ENCODE measurements at regions not wholly inside any gene's neighbourhood (a gene's known extent, or its start where the extent isn't known, plus 50 kb on each side); places are given as distances from the start of the nearest gene placed in this dataset.
A peak's percentile ranks its signal among the peaks of the same experiment; 100 is the strongest.

DNA sequence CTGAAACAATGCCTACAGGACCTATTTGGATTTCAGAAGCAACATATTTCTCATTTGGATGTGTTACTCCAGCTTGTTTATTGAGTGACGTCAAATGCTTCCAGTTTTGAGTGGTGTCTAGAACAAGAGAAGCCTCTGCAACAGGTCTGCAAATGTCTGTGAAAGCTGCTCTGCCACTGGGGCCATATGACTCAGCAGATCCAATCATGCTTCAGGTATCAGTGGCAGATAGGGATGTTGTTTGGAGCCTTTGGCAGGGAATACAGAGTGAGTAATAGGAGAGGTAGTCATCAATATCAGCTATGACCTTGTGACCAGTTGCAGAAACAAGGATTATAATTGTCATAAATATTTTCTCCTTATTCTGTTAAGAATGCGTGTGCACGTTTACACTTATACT, 141.1 kb upstream of the ZXDA start:
- no peak overlapping the region for H3K27ac ChIP-seq (ENCODE audit: low read depth, low read length)
- WGBS (ENCODE audit: insufficient coverage): 45% methylated on average over 1 of the region's 3 CpGs
- H3K4me1 ChIP-seq (ENCODE audit: control insufficient read depth, insufficient read depth, low read length): no peaks in the 10 kb centered on the region
- H3K4me3 ChIP-seq (ENCODE audit: low read depth, low read length): no peak overlapping the region
- H3K36me3 ChIP-seq (ENCODE audit: control insufficient read depth, insufficient read depth, low read length): no peaks in the 10 kb centered on the region
- peaks cover 9% of the 10 kb centered on the region for H3K9me3 ChIP-seq (ENCODE audit: control insufficient read depth, insufficient read depth, low read length)
- no peaks in the 10 kb centered on the region for H3K27me3 ChIP-seq (ENCODE audit: control insufficient read depth, insufficient read depth, low read length)
- DNase-seq (ENCODE audit: low read depth in 4 of 6, low spot score in 6 of 6): no peak

DNA sequence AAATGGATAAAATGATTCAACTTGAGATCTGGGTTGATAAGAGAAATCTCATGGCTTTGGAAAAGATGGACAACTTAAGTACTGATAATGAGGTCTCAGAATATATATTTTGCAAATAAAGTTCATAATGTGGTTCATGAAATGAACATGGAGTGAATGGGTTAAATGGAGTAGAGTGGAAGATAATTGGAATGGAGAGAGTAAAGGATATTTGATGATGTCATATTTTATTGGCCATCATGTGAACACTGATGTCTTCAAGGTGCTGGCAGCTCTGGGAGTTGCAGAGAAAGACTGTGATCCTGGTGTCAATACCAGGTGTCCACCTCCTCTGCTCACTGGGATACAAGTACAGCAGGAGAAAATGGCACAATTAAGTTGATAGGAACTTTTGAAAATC, 133.9 kb upstream of the ZXDA start:
- no peaks in the 10 kb centered on the region for H3K4me1 ChIP-seq (ENCODE audit: control insufficient read depth, insufficient read depth, low read length)
- no peaks in the 10 kb centered on the region for H3K36me3 ChIP-seq (ENCODE audit: control insufficient read depth, insufficient read depth, low read length)
- no peak overlapping the region for H3K27ac ChIP-seq (ENCODE audit: low read depth, low read length)
- H3K4me3 ChIP-seq (ENCODE audit: low read depth, low read length): no peak overlapping the region
- DNase-seq (ENCODE audit: low read depth in 4 of 6, low spot score in 6 of 6): no peak
- no peaks in the 10 kb centered on the region for H3K27me3 ChIP-seq (ENCODE audit: control insufficient read depth, insufficient read depth, low read length)
- peaks cover 9% of the 10 kb centered on the region for H3K9me3 ChIP-seq (ENCODE audit: control insufficient read depth, insufficient read depth, low read length)

DNA sequence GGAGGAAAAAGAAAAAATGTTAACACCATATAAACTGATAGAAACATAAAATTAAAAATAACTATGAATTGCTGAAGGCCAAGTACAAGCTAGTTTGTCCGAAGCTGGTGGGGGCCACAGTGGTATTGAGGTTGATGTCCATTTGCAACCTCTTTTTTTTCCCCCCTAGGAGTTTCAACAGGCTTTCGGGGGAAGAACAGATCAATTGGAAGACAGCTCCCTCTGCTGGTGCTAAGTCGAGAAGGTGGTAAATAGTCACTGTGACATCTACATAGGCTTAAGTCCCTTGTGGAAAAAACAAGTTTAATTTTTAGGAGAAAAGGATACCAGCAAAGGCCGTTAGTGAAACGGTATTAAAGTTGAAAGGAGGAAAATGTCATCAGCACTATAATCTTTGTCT, 115.7 kb upstream of the ZXDA start:
- Histone ChIP-seq H3K4me1 (ENCODE audit: control insufficient read depth, insufficient read depth, low read length) (no peaks in the 10 kb centered on the region), H3K27me3 (ENCODE audit: control insufficient read depth, insufficient read depth, low read length) (no peaks in the 10 kb centered on the region), H3K27ac (ENCODE audit: low read depth, low read length) (no peak overlapping the region), H3K36me3 (ENCODE audit: control insufficient read depth, insufficient read depth, low read length) (no peaks in the 10 kb centered on the region), H3K4me3 (ENCODE audit: low read depth, low read length) (no peak overlapping the region), H3K9me3 (ENCODE audit: control insufficient read depth, insufficient read depth, low read length) (no peaks in the 10 kb centered on the region)
- no CpG with 5 or more reads among the region's 5 CpGs for WGBS (ENCODE audit: insufficient coverage)
- DNase-seq (ENCODE audit: low read depth in 4 of 6, low spot score in 6 of 6): peak in 1 of 6 donors; percentile 1

DNA sequence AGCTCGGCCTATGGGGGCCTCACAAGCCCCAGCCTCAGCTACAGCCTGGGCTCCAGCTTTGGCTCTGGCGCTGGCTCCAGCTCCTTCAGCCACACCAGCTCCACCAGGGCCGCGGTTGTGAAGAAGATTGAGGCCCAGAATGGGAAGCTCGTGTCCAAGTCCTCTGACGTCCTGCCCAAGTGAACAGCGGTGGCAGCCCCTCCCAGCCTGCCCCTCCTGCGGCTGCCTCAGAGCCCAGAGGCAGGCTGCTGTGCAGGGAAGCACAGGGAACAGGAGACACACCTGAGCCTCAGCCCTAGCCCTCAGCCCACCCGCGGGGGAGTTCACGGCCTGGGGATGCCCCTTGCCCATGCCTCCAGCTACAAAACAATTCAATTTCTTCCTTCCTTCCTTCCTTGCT, 75.7 kb upstream of the ZXDA start:
- no peaks in the 10 kb centered on the region for H3K4me1 ChIP-seq (ENCODE audit: control insufficient read depth, insufficient read depth, low read length)
- WGBS (ENCODE audit: insufficient coverage): 77% methylated on average over 11 of the region's 11 CpGs
- no peaks in the 10 kb centered on the region for H3K36me3 ChIP-seq (ENCODE audit: control insufficient read depth, insufficient read depth, low read length)
- H3K27ac ChIP-seq (ENCODE audit: low read depth, low read length): no peak overlapping the region
- no peak overlapping the region for H3K4me3 ChIP-seq (ENCODE audit: low read depth, low read length)
- no peak for DNase-seq (ENCODE audit: low read depth in 4 of 6, low spot score in 6 of 6)
- H3K9me3 ChIP-seq (ENCODE audit: control insufficient read depth, insufficient read depth, low read length): no peaks in the 10 kb centered on the region
- no peaks in the 10 kb centered on the region for H3K27me3 ChIP-seq (ENCODE audit: control insufficient read depth, insufficient read depth, low read length)

DNA sequence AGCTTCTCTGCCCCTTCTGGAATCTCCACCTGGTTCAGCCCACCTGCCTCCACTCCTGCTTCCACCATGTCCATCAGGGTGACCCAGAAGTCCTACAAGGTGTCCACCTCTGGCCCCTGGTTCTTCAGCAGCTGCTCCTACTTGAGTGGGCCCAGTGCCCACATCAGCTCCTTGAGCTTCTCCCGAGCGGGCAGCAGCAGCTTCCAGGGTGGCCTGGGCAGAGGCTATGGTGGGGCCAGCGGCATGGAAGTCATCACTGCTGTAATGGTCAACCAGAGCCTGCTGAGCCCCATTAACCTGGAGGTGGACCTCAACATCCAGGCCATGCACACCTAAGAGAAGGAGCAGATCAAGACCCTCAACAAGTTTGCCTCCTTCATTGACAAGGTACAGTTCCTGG, 74.4 kb upstream of the ZXDA start:
- H3K9me3 ChIP-seq (ENCODE audit: control insufficient read depth, insufficient read depth, low read length): no peaks in the 10 kb centered on the region
- no peak overlapping the region for H3K4me3 ChIP-seq (ENCODE audit: low read depth, low read length)
- no peaks in the 10 kb centered on the region for H3K4me1 ChIP-seq (ENCODE audit: control insufficient read depth, insufficient read depth, low read length)
- 81% methylated on average over 3 of the region's 3 CpGs for WGBS (ENCODE audit: insufficient coverage)
- no peak overlapping the region for H3K27ac ChIP-seq (ENCODE audit: low read depth, low read length)
- no peaks in the 10 kb centered on the region for H3K27me3 ChIP-seq (ENCODE audit: control insufficient read depth, insufficient read depth, low read length)
- no peak for DNase-seq (ENCODE audit: low read depth in 4 of 6, low spot score in 6 of 6)
- H3K36me3 ChIP-seq (ENCODE audit: control insufficient read depth, insufficient read depth, low read length): no peaks in the 10 kb centered on the region

DNA sequence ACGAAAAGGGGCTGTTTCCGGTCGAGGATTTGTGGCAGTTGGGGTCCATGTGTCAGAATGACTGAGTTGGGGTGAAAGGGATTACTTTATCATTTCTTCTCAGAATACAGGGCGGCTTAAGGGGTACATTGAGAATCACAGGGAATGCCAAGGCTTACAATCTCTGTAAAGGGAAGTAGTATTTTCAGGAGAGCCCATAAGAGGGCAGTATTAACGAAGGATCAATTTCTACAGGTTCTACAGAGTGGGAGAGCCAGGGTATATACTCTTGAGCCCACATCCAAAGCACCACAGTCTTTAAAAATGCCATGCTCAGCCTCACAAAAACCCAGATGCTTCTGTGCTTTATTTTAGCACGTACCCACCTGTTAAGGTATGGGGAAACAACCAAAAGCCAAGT, 67.7 kb upstream of the ZXDA start:
- WGBS (ENCODE audit: insufficient coverage): 53% methylated on average over 3 of the region's 6 CpGs
- H3K4me3 ChIP-seq (ENCODE audit: low read depth, low read length): no peak overlapping the region
- H3K27ac ChIP-seq (ENCODE audit: low read depth, low read length): no peak overlapping the region
- H3K27me3 ChIP-seq (ENCODE audit: control insufficient read depth, insufficient read depth, low read length): no peaks in the 10 kb centered on the region
- no peaks in the 10 kb centered on the region for H3K4me1 ChIP-seq (ENCODE audit: control insufficient read depth, insufficient read depth, low read length)
- H3K36me3 ChIP-seq (ENCODE audit: control insufficient read depth, insufficient read depth, low read length): no peaks in the 10 kb centered on the region
- H3K9me3 ChIP-seq (ENCODE audit: control insufficient read depth, insufficient read depth, low read length): no peaks in the 10 kb centered on the region
- no peak for DNase-seq (ENCODE audit: low read depth in 4 of 6, low spot score in 6 of 6)

DNA sequence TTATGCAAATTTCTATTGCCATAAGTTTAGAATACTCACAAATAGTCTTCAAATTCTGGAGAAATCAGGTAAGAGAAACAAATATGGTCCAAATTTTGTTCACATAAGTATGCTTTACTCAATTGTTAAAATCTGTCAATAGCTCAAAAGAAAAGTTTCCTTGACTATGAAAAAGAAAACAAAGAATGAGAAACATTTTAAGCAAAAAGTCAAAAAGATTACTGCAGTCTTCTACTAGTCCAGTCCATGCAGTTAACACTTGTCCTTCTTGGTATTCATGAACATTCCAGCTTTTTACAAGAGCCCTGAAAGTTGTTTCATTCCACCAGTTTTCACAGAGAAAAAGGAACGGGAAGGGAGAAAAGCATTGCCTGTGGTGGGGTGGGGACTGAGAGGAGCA, 54.7 kb upstream of the ZXDA start:
- WGBS (ENCODE audit: insufficient coverage): no CpG with 5 or more reads among the region's 1 CpG
- Histone ChIP-seq H3K27me3 (ENCODE audit: control insufficient read depth, insufficient read depth, low read length) (no peaks in the 10 kb centered on the region), H3K36me3 (ENCODE audit: control insufficient read depth, insufficient read depth, low read length) (no peaks in the 10 kb centered on the region), H3K4me3 (ENCODE audit: low read depth, low read length) (no peak overlapping the region), H3K4me1 (ENCODE audit: control insufficient read depth, insufficient read depth, low read length) (no peaks in the 10 kb centered on the region), H3K9me3 (ENCODE audit: control insufficient read depth, insufficient read depth, low read length) (peaks cover 15% of the 10 kb centered on the region), H3K27ac (ENCODE audit: low read depth, low read length) (no peak overlapping the region)
- DNase-seq (ENCODE audit: low read depth in 4 of 6, low spot score in 6 of 6): no peak

Data from spinal cord (tissue), 9 donors.